Gastrocnemius medialis (tissue), 4 donors: ENCODE measurements at regions not wholly inside any gene's neighbourhood (a gene's known extent, or its start where the extent isn't known, plus 50 kb on each side); places are given as distances from the start of the nearest gene placed in this dataset.
"Not testable (repeated sequence)": the region's sequence is repeated elsewhere in the genome, so short reads cannot be mapped to it uniquely, and the experiment has no call there.

Experiments
- CTCF ChIP-seq, 5 experiments: fragments of 450-650 bp in 3 of 5; fragments of 200-600 bp in 2 of 5; sonication (generic) in 2 of 5; IDR thresholded peaks in 4 of 5; conservative IDR thresholded peaks in 1 of 5; 1 replicate in 4 of 5; 2 replicates in 1 of 5; pipeline ENCODE4 v1.5.1; 2016 to 2019; ENCODE audit warnings: antibody characterized with exemption in 5 of 5, mild to moderate bottlenecking in 3 of 5, moderate library complexity in 3 of 5
- POLR2A ChIP-seq, 2 donors: fragments of 450-650 bp; IDR thresholded peaks; one replicate each; pipeline ENCODE4 v1.6.1; 2017; ENCODE audit warnings: antibody characterized with exemption in 2 of 2, mild to moderate bottlenecking in 2 of 2, moderate library complexity in 2 of 2

- TF ChIP-seq CTCF (IDR thresholded peaks at IDR 0.05 in 4 of 5, conservative IDR thresholded peaks at IDR 0.05 in 1 of 5); POLR2A (IDR thresholded peaks at IDR 0.05): not testable (repeated sequence)
Observed at GRCh38 chr4:22620144-22620543, 72.6 kb upstream of the GBA3 start.
